Osteocyte (in vitro differentiated cells): ENCODE measurements at regions not wholly inside any gene's neighbourhood (a gene's known extent, or its start where the extent isn't known, plus 50 kb on each side); places are given as distances from the start of the nearest gene placed in this dataset.

ENCODE experiments used
- DNase-seq: peaks from one replicate; pipeline ENCODE4 v3.0.0; 2021; ENCODE audit warnings: mixed read lengths; ENCODE audit not compliant: unreplicated experiment; ENCODE audit errors: extremely low spot score
- H3K27ac Mint-ChIP-seq: one replicate; pipeline ENCODE4 v1.8.0; 2021; ENCODE audit warnings: mild to moderate bottlenecking, mixed read lengths; ENCODE audit not compliant: unreplicated experiment
- H3K27me3 Mint-ChIP-seq: one replicate; pipeline ENCODE4 v1.8.0; 2021; ENCODE audit warnings: mixed read lengths; ENCODE audit not compliant: unreplicated experiment
- H3K36me3 Mint-ChIP-seq: one replicate; pipeline ENCODE4 v1.8.0; 2021; ENCODE audit warnings: mixed read lengths; ENCODE audit not compliant: unreplicated experiment
- H3K4me1 Mint-ChIP-seq: one replicate; pipeline ENCODE4 v1.8.0; 2021; ENCODE audit warnings: mixed read lengths; ENCODE audit not compliant: unreplicated experiment
- H3K4me3 Mint-ChIP-seq: one replicate; pipeline ENCODE4 v1.8.0; 2021; ENCODE audit warnings: mild to moderate bottlenecking, moderate library complexity, mixed read lengths; ENCODE audit not compliant: unreplicated experiment
- H3K9me3 Mint-ChIP-seq: one replicate; pipeline ENCODE4 v1.8.0; 2021; ENCODE audit warnings: mixed read lengths; ENCODE audit not compliant: unreplicated experiment
- TF ChIP-seq, protein P1 (sequence below): fragments of 200-600 bp; sonication (generic); IDR thresholded peaks from 2 replicates; pipeline ENCODE4 v1.5.0; 2021; ENCODE audit warnings: antibody characterized with exemption, mild to moderate bottlenecking, moderate library complexity

DNA sequence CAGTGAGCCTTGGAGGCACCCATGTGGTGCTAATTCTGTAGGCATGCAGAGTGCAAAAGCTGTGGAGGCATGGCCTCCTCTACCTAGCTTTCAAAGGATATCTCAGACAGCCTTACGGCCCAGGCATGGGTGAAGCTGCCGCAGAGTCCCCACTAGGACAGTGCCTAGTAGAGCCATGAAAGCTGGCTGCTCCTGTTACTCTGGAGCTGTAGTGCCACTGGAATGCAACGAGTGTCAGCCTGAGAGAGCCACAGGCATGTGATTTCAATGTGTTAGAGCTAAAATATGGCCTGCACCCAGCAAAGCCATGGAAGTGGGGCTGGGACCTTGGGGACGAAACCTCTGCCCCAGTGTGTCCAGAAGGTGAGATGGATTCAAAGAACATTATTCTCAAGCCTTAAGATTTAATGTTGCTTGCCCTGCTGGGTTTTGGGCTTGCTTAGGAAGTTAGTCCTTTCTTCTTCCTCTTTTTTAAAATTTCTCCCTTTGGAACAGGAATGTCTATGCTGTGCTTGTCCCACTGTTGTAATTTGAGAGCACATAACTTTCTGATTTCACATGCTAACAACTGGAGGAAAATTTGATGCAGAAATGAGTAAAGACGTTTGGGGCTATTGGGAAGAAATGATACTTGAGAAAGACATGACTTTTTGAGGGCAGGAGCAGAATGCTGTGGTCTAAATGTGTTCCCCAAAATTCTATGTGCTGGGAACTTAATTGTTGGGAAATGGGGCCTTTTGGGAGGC lies 298.4 kb downstream of the PSAT1 start:
- Mint-ChIP-seq H3K9me3 (peaks cover 5% of the 10 kb centered on the region), H3K27me3 (no peaks in the 10 kb centered on the region), H3K4me1 (peaks cover 45% of the 10 kb centered on the region), H3K36me3 (no peaks in the 10 kb centered on the region), H3K4me3 (no peak overlapping the region), H3K27ac (no peak overlapping the region)
- DNase-seq = no peak
- TF ChIP-seq, protein P1, sequence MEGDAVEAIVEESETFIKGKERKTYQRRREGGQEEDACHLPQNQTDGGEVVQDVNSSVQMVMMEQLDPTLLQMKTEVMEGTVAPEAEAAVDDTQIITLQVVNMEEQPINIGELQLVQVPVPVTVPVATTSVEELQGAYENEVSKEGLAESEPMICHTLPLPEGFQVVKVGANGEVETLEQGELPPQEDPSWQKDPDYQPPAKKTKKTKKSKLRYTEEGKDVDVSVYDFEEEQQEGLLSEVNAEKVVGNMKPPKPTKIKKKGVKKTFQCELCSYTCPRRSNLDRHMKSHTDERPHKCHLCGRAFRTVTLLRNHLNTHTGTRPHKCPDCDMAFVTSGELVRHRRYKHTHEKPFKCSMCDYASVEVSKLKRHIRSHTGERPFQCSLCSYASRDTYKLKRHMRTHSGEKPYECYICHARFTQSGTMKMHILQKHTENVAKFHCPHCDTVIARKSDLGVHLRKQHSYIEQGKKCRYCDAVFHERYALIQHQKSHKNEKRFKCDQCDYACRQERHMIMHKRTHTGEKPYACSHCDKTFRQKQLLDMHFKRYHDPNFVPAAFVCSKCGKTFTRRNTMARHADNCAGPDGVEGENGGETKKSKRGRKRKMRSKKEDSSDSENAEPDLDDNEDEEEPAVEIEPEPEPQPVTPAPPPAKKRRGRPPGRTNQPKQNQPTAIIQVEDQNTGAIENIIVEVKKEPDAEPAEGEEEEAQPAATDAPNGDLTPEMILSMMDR = no peak

DNA sequence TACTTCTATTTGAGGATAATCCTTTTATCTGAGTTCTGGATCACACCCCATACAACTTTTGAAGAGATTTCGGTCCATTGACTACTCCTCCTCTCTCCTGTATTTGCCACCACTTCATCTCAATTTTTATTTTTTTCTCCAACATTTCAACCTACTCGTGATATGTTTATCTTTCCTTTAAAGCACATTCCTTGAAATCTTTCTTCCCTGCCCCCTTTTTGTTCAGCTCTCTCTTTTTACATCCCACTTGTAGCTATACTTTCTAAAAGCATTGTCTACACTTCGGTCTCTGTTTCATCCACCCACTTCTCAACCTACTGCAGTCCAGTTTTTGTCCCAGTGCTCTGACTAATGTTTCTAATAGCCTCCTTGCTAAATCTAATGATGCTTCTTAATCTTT lies 299.4 kb downstream of the PSAT1 start:
- Mint-ChIP-seq H3K27ac (peak overlapping the region; percentile 13), H3K27me3 (no peaks in the 10 kb centered on the region), H3K9me3 (peaks cover 5% of the 10 kb centered on the region), H3K36me3 (no peaks in the 10 kb centered on the region), H3K4me1 (peaks cover 44% of the 10 kb centered on the region), H3K4me3 (no peak overlapping the region)
- TF ChIP-seq, protein P1 = no peak
- DNase-seq = no peak

DNA sequence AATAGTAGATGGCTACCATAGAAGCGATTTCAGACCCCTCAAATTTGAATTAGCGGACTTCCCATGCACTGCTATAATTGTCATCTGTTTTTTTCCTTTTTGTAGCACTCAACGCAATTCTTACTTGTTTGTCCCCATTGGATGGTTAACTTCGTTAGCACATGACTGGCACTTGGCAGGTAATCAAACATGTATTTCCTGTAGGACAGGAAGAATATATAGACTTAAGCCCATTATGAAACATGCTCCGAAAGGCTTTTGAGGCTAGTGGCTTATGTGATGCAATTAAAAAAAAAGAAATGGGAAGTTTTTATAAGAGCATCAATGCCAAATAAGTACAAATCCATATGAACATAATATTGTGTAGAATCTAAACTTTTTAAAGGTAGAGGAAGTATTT lies 301.2 kb downstream of the PSAT1 start:
- DNase-seq = no peak
- no peak overlapping the region for H3K4me3 Mint-ChIP-seq
- TF ChIP-seq, protein P1 = no peak
- H3K4me1 Mint-ChIP-seq = peaks cover 38% of the 10 kb centered on the region
- H3K27ac Mint-ChIP-seq = no peak overlapping the region
- no peaks in the 10 kb centered on the region for H3K36me3 Mint-ChIP-seq
- no peaks in the 10 kb centered on the region for H3K27me3 Mint-ChIP-seq
- H3K9me3 Mint-ChIP-seq = peaks cover 9% of the 10 kb centered on the region

DNA sequence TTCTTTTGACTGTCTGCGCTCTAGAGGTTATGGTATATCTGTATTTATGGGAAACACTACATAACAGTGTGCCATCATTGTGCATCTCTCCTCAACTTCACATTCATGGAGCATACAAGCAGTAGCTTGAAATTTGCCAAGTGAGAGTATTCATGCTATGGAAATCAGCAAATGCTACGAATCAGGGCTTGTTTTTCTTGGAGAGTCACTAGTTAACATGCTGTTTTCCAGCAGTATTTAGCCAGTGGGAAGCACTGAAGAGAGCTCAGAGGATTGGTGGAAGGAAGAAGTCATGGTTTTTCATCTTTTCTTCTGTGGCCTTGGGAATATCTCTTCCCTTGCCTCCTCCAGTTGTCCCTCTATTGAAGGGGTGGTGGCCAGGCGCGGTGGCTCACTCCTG lies 303.0 kb downstream of the PSAT1 start:
- no peak for DNase-seq
- Mint-ChIP-seq H3K27ac (no peak overlapping the region), H3K4me1 (peaks cover 31% of the 10 kb centered on the region), H3K4me3 (no peak overlapping the region), H3K9me3 (peaks cover 9% of the 10 kb centered on the region), H3K36me3 (no peaks in the 10 kb centered on the region), H3K27me3 (no peaks in the 10 kb centered on the region)
- TF ChIP-seq, protein P1 = no peak

DNA sequence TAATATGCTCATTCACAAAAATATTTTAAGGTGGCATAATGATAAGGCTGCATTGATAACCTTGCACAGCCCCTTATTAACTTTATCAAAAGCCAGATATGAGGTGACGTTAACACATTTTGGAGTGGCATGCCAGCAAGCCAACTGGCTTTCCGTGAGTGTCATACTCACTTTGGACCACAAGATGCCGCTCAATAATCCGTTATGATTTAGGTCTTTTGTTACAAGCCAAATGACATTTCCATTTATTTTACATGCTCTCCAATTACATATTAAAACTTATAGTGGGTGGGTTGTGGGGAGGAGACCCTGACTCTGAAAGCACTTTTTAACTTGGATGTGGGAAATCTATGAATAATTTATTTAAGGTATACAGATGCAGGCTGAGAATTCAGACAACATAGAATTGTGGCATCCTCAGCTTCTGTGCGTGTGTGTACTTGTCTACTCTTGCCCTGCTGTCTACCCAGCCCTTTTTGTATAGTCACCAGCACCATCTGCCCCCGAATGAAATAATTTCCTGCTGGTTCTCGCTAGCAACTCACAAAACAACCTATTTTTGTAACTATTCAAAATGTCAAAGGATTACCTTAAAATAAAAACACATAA lies 305.1 kb downstream of the PSAT1 start:
- Mint-ChIP-seq H3K27me3 (no peaks in the 10 kb centered on the region), H3K9me3 (peaks cover 3% of the 10 kb centered on the region), H3K27ac (no peak overlapping the region), H3K4me1 (peaks cover 27% of the 10 kb centered on the region), H3K36me3 (no peaks in the 10 kb centered on the region), H3K4me3 (no peak overlapping the region)
- no peak for DNase-seq
- TF ChIP-seq, protein P1 = peak; percentile 88
